Erythroblast (primary cell): ENCODE measurements at regions not wholly inside any gene's neighbourhood (a gene's known extent, or its start where the extent isn't known, plus 50 kb on each side); places are given as distances from the start of the nearest gene placed in this dataset.

ENCODE experiments used
- GATA1 ChIP-seq: IDR thresholded peaks from 2 replicates; pipeline ENCODE4 v1.6.1; 2011; ENCODE audit warnings: low read depth, mild to moderate bottlenecking, control low read depth, low read length, moderate library complexity
- POLR2A ChIP-seq: IDR thresholded peaks from 2 replicates; pipeline ENCODE4 v1.6.1; 2011; ENCODE audit warnings: mild to moderate bottlenecking, low read length

DNA sequence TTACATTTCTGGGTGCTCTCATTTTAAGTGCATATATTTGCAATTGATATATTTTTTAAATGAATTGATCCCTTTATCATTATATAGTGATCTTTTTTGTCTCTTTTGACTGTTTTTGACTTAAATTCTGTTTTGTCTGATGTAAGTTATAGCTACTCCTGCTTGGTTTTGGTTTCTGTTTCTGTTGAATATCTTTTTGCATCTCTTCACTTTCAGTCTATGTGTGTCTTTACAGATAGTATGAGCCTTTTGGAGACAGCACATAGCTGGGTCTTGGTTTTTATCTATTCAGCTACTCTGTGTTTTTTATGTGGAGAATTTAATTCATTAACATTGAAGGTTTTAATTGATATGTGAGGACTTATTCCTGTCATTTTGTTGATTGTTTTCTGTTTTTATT, 311.3 kb downstream of the SPATA31D1 start:
- TF ChIP-seq POLR2A (no peak), GATA1 (no peak)
